ENCODE measurements at regions not wholly inside any gene's neighbourhood (a gene's known extent, or its start where the extent isn't known, plus 50 kb on each side); places are given as distances from the start of the nearest gene placed in this dataset.

DNA sequence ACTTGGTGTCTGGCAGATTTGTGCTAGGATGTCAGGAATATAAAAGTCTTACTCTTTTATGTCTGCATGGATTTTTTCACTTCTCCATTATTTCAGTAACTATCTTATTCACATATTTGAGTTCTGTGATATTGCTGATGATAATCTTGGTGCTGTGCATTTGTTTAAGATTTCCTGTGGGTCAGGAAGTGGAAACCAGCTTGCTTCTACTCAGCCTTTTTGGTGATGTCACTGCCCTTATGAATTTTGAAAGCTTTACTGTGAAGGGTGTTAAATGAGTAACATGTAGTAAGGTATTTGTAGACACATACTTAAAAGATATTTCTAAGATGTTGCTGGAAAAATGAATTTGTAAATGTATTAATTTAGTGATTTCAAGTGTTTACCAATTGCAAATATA is 69.5 kb upstream of the VOPP1 start:
- Histone ChIP-seq H3K4me3 (ENCODE audit: insufficient read depth, low read length) (no peak overlapping the region), H3K9me3 (ENCODE audit: low read depth, low read length) (no peaks in the 10 kb centered on the region), H4K20me1 (ENCODE audit: insufficient read depth, low read length) (no peaks in the 10 kb centered on the region), H3K36me3 (ENCODE audit: insufficient read depth, low read length) (no peaks in the 10 kb centered on the region), H3K79me2 (ENCODE audit: insufficient read depth, low read length) (no peaks in the 10 kb centered on the region), H3K27ac (ENCODE audit: low read depth, low read length) (no peak overlapping the region), H2AFZ (ENCODE audit: low read length) (no peak overlapping the region), H3K4me1 (ENCODE audit: insufficient read depth, low read length) (no peaks in the 10 kb centered on the region), H3K27me3 (ENCODE audit: insufficient read depth, low read length) (no peaks in the 10 kb centered on the region), H3K4me2 (ENCODE audit: insufficient read depth, low read length) (no peak overlapping the region)
- no peak for DNase-seq (ENCODE audit: insufficient read length, low spot score, missing footprints)
- TF ChIP-seq, protein P1, sequence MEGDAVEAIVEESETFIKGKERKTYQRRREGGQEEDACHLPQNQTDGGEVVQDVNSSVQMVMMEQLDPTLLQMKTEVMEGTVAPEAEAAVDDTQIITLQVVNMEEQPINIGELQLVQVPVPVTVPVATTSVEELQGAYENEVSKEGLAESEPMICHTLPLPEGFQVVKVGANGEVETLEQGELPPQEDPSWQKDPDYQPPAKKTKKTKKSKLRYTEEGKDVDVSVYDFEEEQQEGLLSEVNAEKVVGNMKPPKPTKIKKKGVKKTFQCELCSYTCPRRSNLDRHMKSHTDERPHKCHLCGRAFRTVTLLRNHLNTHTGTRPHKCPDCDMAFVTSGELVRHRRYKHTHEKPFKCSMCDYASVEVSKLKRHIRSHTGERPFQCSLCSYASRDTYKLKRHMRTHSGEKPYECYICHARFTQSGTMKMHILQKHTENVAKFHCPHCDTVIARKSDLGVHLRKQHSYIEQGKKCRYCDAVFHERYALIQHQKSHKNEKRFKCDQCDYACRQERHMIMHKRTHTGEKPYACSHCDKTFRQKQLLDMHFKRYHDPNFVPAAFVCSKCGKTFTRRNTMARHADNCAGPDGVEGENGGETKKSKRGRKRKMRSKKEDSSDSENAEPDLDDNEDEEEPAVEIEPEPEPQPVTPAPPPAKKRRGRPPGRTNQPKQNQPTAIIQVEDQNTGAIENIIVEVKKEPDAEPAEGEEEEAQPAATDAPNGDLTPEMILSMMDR (IDR thresholded peaks at IDR 0.05; ENCODE audit: extremely low read depth, low read depth, low read length), result no peak

DNA sequence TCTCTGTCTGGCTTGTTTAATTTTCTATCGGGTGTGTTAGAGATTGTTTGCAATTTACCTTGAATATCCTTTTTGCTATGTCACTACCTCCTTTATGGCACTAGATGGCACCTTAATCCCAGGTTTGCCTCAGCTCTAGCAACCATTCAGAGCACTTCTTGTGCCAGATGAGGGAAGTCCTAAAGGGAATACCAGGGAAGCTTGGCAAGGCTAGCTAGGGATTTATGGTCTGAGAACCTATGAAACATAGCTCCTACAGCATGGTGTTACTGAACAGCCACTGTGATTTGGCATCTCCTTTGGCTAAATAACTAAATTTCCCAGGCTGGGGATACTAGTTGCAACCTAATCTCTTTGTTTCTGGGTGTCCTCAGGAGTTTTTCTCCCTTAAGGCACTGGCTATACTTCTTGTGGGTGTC is 69.0 kb upstream of the VOPP1 start:
- H3K4me3 ChIP-seq (ENCODE audit: insufficient read depth, low read length), result no peak overlapping the region
- H4K20me1 ChIP-seq (ENCODE audit: insufficient read depth, low read length), result no peaks in the 10 kb centered on the region
- DNase-seq (ENCODE audit: insufficient read length, low spot score, missing footprints), result peak; percentile 80
- no peak overlapping the region for H2AFZ ChIP-seq (ENCODE audit: low read length)
- no peaks in the 10 kb centered on the region for H3K36me3 ChIP-seq (ENCODE audit: insufficient read depth, low read length)
- H3K79me2 ChIP-seq (ENCODE audit: insufficient read depth, low read length), result no peaks in the 10 kb centered on the region
- no peaks in the 10 kb centered on the region for H3K9me3 ChIP-seq (ENCODE audit: low read depth, low read length)
- TF ChIP-seq, protein P1 (IDR thresholded peaks at IDR 0.05; ENCODE audit: extremely low read depth, low read depth, low read length), result peak; percentile 74
- H3K4me1 ChIP-seq (ENCODE audit: insufficient read depth, low read length), result no peaks in the 10 kb centered on the region
- no peaks in the 10 kb centered on the region for H3K27me3 ChIP-seq (ENCODE audit: insufficient read depth, low read length)
- no peak overlapping the region for H3K27ac ChIP-seq (ENCODE audit: low read depth, low read length)
- H3K4me2 ChIP-seq (ENCODE audit: insufficient read depth, low read length), result no peak overlapping the region

DNA sequence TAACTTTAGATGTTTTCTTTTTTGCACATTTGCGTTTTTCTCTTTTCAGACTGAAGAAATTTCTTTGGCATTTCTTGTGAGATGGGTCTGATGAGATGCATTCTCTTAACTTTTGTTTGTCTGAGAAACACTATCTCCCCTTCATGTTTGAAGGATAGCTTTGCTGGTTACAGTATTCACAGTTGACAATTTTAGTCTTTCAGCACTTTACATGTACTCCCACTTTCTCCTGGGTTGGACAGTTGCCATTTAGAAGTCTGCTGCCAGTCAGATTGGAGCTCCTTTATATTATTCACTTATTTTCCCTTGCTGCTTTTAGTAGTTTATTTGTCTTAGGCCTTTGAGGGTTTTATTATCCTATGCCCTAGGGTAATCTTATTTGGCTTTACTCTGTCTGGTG is 67.3 kb upstream of the VOPP1 start:
- no peaks in the 10 kb centered on the region for H4K20me1 ChIP-seq (ENCODE audit: insufficient read depth, low read length)
- TF ChIP-seq, protein P1 (IDR thresholded peaks at IDR 0.05; ENCODE audit: extremely low read depth, low read depth, low read length), result no peak

DNA sequence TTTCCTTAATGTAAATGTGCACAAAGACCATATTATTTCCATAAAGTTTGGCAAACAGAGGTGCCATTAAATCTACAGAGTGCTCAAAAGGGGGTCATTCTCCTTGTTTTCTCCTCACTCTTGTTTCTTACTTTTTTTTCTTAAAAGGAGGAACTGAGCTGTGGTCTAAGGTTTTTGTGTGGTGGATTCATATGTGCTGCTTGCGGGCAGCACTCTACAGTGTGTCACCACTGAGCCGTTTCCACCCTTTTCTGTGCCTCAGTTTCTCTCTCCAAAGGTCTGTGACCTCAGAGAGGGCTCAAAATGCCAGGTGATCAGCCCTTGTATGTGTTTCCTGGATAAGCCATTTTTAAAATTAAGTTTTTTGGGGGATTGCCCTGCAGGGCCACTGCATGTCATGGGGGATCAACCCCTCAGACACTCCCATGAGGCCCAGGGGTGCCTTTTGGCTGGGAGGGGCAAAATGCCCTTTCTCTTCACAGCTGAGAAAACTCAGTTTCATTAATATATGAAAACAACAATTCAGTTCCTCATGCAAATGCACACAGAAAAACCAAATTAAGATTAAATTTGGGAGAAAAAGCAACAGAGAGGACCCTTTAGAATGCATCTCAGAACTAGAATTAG is 56.9 kb upstream of the VOPP1 start:
- Histone ChIP-seq H3K4me2 (ENCODE audit: insufficient read depth, low read length) (no peak overlapping the region), H2AFZ (ENCODE audit: low read length) (no peak overlapping the region), H3K9me3 (ENCODE audit: low read depth, low read length) (no peaks in the 10 kb centered on the region), H4K20me1 (ENCODE audit: insufficient read depth, low read length) (no peaks in the 10 kb centered on the region), H3K79me2 (ENCODE audit: insufficient read depth, low read length) (no peaks in the 10 kb centered on the region), H3K4me1 (ENCODE audit: insufficient read depth, low read length) (no peaks in the 10 kb centered on the region), H3K4me3 (ENCODE audit: insufficient read depth, low read length) (no peak overlapping the region), H3K36me3 (ENCODE audit: insufficient read depth, low read length) (no peaks in the 10 kb centered on the region), H3K27me3 (ENCODE audit: insufficient read depth, low read length) (no peaks in the 10 kb centered on the region), H3K27ac (ENCODE audit: low read depth, low read length) (no peak overlapping the region)
- DNase-seq (ENCODE audit: insufficient read length, low spot score, missing footprints), result no peak
- TF ChIP-seq, protein P1 (IDR thresholded peaks at IDR 0.05; ENCODE audit: extremely low read depth, low read depth, low read length), result no peak

More for the DNA sequence above, 67.3 kb upstream of the VOPP1 start:
- Histone ChIP-seq H3K4me3 (ENCODE audit: insufficient read depth, low read length) (no peak overlapping the region), H3K27me3 (ENCODE audit: insufficient read depth, low read length) (no peaks in the 10 kb centered on the region), H3K4me1 (ENCODE audit: insufficient read depth, low read length) (no peaks in the 10 kb centered on the region), H3K4me2 (ENCODE audit: insufficient read depth, low read length) (no peak overlapping the region), H3K79me2 (ENCODE audit: insufficient read depth, low read length) (no peaks in the 10 kb centered on the region), H3K9me3 (ENCODE audit: low read depth, low read length) (no peaks in the 10 kb centered on the region), H3K36me3 (ENCODE audit: insufficient read depth, low read length) (no peaks in the 10 kb centered on the region), H2AFZ (ENCODE audit: low read length) (no peak overlapping the region), H3K27ac (ENCODE audit: low read depth, low read length) (no peak overlapping the region)
- DNase-seq (ENCODE audit: insufficient read length, low spot score, missing footprints), result no peak

Data from osteoblast (primary cell).